ENCODE measurements at regions not wholly inside any gene's neighbourhood (a gene's known extent, or its start where the extent isn't known, plus 50 kb on each side); places are given as distances from the start of the nearest gene placed in this dataset.
"Not testable (repeated sequence)": the region's sequence is repeated elsewhere in the genome, so short reads cannot be mapped to it uniquely, and the experiment has no call there.

GRCh38 chr11:134739136-134739535, 327.1 kb upstream of the B3GAT1 start:
- no peak for DNase-seq

GRCh38 chr11:134738581-134738980, 326.5 kb upstream of the B3GAT1 start:
- DNase-seq, result no peak

- no peak for DNase-seq
These were observed 325.8 kb upstream of the B3GAT1 start for GRCh38 chr11:134737563-134738510.

- DNase-seq, result no peak
These were observed 324.4 kb upstream of the B3GAT1 start for GRCh38 chr11:134736251-134736947.

GRCh38 chr11:134734894-134735293, 322.9 kb upstream of the B3GAT1 start:
- DNase-seq, result no peak

- no peak for DNase-seq
These were observed 322.3 kb upstream of the B3GAT1 start for GRCh38 chr11:134734141-134734845.

- no peak for DNase-seq
These were observed 321.6 kb upstream of the B3GAT1 start for GRCh38 chr11:134733646-134734045.

- no peak for DNase-seq
These were observed 319.3 kb upstream of the B3GAT1 start for GRCh38 chr11:134731213-134731961.

- DNase-seq, result no peak
These were observed 318.6 kb upstream of the B3GAT1 start for GRCh38 chr11:134730561-134731212.

GRCh38 chr11:134730101-134730500, 318.1 kb upstream of the B3GAT1 start:
- no peak for DNase-seq

GRCh38 chr11:134728186-134728585, 316.1 kb upstream of the B3GAT1 start:
- DNase-seq, result no peak

- DNase-seq, result no peak
These were observed 315.6 kb upstream of the B3GAT1 start for GRCh38 chr11:134727636-134728035.

- no peak for DNase-seq
These were observed 315.2 kb upstream of the B3GAT1 start for GRCh38 chr11:134727204-134727603.

GRCh38 chr11:134725716-134726639, 313.9 kb upstream of the B3GAT1 start:
- no peak for DNase-seq

- no peak for DNase-seq
These were observed 313.2 kb upstream of the B3GAT1 start for GRCh38 chr11:134725211-134725610.

- no peak for DNase-seq
These were observed 312.7 kb upstream of the B3GAT1 start for GRCh38 chr11:134724779-134725140.

GRCh38 chr11:134724106-134724778, 312.2 kb upstream of the B3GAT1 start:
- no peak for DNase-seq

- DNase-seq, result not testable (repeated sequence)
These were observed 308.6 kb upstream of the B3GAT1 start for GRCh38 chr11:134720691-134721070.

- not testable (repeated sequence) for DNase-seq
These were observed 308.1 kb upstream of the B3GAT1 start for GRCh38 chr11:134719940-134720690.

- no peak for DNase-seq
These were observed 307.4 kb upstream of the B3GAT1 start for GRCh38 chr11:134719397-134719796.
